Smooth muscle cell (in vitro differentiated cells): ENCODE measurements at regions not wholly inside any gene's neighbourhood (a gene's known extent, or its start where the extent isn't known, plus 50 kb on each side); places are given as distances from the start of the nearest gene placed in this dataset.

Experiments
- DNase-seq: peaks from one replicate; lab custom pipeline; 2025; ENCODE audit not compliant: unreplicated experiment; lab: John Stamatoyannopoulos, UW
- H2AFZ ChIP-seq: fragments of 200-600 bp; sonication (generic); 2 replicates; pipeline ENCODE4 v1.6.0; 2016; ENCODE audit warnings: antibody characterized with exemption, low read depth, mild to moderate bottlenecking
- H3F3A ChIP-seq: fragments of 200-600 bp; sonication (generic); 2 replicates; pipeline ENCODE4 v1.6.0; 2017; ENCODE audit warnings: antibody characterized with exemption, low read depth
- H3K27ac ChIP-seq: fragments of 200-600 bp; sonication (generic); 2 replicates; pipeline ENCODE4 v1.5.1; 2016; ENCODE audit warnings: low read depth, mild to moderate bottlenecking
- H3K27me3 ChIP-seq: fragments of 200-600 bp; sonication (generic); 2 replicates; pipeline ENCODE4 v1.6.1; 2016; ENCODE audit warnings: low read depth, mild to moderate bottlenecking
- H3K36me3 ChIP-seq: fragments of 200-600 bp; sonication (generic); 2 replicates; pipeline ENCODE4 v1.5.1; 2016; ENCODE audit warnings: low read depth
- H3K4me1 ChIP-seq: fragments of 200-600 bp; sonication (generic); 2 replicates; pipeline ENCODE4 v1.5.1; 2016; ENCODE audit warnings: low read depth
- H3K4me2 ChIP-seq: fragments of 200-600 bp; sonication (generic); 2 replicates; pipeline ENCODE4 v1.6.0; 2016; ENCODE audit warnings: mild to moderate bottlenecking
- H3K4me3 ChIP-seq: fragments of 200-600 bp; sonication (generic); 2 replicates; pipeline ENCODE4 v1.5.1; 2016; ENCODE audit warnings: mild to moderate bottlenecking
- H3K79me2 ChIP-seq: fragments of 200-600 bp; sonication (generic); 2 replicates; pipeline ENCODE4 v1.6.0; 2016; ENCODE audit warnings: low read depth, mild to moderate bottlenecking
- H3K9ac ChIP-seq: fragments of 200-600 bp; sonication (generic); 2 replicates; pipeline ENCODE4 v1.6.0; 2016; ENCODE audit warnings: low read depth
- H3K9me3 ChIP-seq: fragments of 200-600 bp; sonication (generic); replicated peaks from 2 replicates; pipeline ENCODE4 v1.5.1; 2016; ENCODE audit warnings: low read depth
- H4K20me1 ChIP-seq: fragments of 200-600 bp; sonication (generic); 2 replicates; pipeline ENCODE4 v1.6.0; 2016; ENCODE audit warnings: low read depth
- whole genome bisulfite sequencing: methylation state at CpG from one replicate; pipeline ENCODE4 v1.1.7; 2016; ENCODE audit warnings: low lambda C conversion rate; 5-methylcytosine and 5-hydroxymethylcytosine counted together
- TF ChIP-seq, protein P1 (sequence below): fragments of 200-600 bp; sonication (generic); IDR thresholded peaks from 2 replicates; pipeline ENCODE4 v1.5.1; 2017; ENCODE audit warnings: borderline replicate concordance, mild to moderate bottlenecking, antibody characterized with exemption; ENCODE audit not compliant: insufficient read depth, poor library complexity, severe bottlenecking

DNA sequence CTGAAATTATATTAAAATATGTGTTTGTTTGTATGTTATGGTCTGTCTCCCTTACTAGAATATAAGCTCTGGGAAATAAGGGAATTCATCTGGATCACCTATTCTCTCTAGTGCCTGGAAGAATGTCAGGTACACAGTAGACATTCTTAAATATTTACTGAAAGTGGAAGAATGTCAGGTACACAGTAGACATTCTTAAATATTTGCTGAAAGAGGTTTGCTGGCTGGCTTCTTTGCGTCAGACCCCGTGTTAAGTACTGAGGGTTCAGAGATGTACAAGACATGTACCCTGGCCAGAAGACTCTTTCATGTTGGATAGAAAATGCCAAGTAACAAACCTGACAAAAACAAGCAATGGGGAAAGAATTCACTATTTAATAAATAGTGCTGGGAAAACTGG, 199.1 kb downstream of the INSC start:
- H3K79me2 ChIP-seq = no peaks in the 10 kb centered on the region
- H3K4me1 ChIP-seq = no peaks in the 10 kb centered on the region
- 95% methylated on average over 2 of the region's 2 CpGs for WGBS

DNA sequence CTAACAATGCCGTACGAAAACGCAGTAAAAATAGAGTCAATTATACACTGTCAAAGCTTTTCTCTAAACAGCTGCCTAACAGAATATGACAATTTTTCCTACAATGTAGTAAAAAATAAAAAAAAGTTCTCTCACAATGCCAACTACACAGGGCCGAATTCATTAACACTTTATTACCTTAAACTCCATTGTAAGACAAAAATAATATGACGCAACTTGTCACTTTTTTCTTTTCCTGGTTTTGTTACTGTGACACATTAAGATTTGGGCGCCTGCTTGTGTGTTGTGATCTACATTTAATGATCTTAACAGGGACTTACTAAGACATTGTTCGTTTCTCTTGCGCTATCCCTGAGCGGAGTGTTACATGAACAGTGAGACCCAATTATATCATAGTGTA, 204.1 kb downstream of the INSC start:
- no peaks in the 10 kb centered on the region for H3K4me1 ChIP-seq
- H3F3A ChIP-seq = no peaks in the 10 kb centered on the region
- TF ChIP-seq, protein P1, sequence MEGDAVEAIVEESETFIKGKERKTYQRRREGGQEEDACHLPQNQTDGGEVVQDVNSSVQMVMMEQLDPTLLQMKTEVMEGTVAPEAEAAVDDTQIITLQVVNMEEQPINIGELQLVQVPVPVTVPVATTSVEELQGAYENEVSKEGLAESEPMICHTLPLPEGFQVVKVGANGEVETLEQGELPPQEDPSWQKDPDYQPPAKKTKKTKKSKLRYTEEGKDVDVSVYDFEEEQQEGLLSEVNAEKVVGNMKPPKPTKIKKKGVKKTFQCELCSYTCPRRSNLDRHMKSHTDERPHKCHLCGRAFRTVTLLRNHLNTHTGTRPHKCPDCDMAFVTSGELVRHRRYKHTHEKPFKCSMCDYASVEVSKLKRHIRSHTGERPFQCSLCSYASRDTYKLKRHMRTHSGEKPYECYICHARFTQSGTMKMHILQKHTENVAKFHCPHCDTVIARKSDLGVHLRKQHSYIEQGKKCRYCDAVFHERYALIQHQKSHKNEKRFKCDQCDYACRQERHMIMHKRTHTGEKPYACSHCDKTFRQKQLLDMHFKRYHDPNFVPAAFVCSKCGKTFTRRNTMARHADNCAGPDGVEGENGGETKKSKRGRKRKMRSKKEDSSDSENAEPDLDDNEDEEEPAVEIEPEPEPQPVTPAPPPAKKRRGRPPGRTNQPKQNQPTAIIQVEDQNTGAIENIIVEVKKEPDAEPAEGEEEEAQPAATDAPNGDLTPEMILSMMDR = no peak
- no peak overlapping the region for H3K27ac ChIP-seq
- no peaks in the 10 kb centered on the region for H4K20me1 ChIP-seq
- DNase-seq = no peak
- H3K27me3 ChIP-seq = no peaks in the 10 kb centered on the region
- H3K36me3 ChIP-seq = no peaks in the 10 kb centered on the region
- H3K79me2 ChIP-seq = no peaks in the 10 kb centered on the region
- no peak overlapping the region for H2AFZ ChIP-seq
- no peak overlapping the region for H3K4me2 ChIP-seq
- 96% methylated on average over 9 of the region's 9 CpGs for WGBS
- H3K4me3 ChIP-seq = no peak overlapping the region
- H3K9me3 ChIP-seq = no peaks in the 10 kb centered on the region
- no peak overlapping the region for H3K9ac ChIP-seq

More for the DNA sequence above, 199.1 kb downstream of the INSC start:
- H3K9me3 ChIP-seq = no peaks in the 10 kb centered on the region
- no peak overlapping the region for H3K27ac ChIP-seq
- H3K4me2 ChIP-seq = no peak overlapping the region
- H3K4me3 ChIP-seq = no peak overlapping the region
- no peaks in the 10 kb centered on the region for H3K36me3 ChIP-seq
- no peaks in the 10 kb centered on the region for H3K27me3 ChIP-seq
- TF ChIP-seq, protein P1 = no peak
- H3F3A ChIP-seq = no peaks in the 10 kb centered on the region
- no peak overlapping the region for H3K9ac ChIP-seq
- no peaks in the 10 kb centered on the region for H4K20me1 ChIP-seq
- DNase-seq = no peak
- no peak overlapping the region for H2AFZ ChIP-seq

- Histone ChIP-seq H2AFZ (no peak overlapping the region), H3K4me3 (no peak overlapping the region), H3K9ac (no peak overlapping the region), H3K27me3 (no peaks in the 10 kb centered on the region), H3K4me1 (no peaks in the 10 kb centered on the region), H4K20me1 (no peaks in the 10 kb centered on the region), H3K27ac (no peak overlapping the region), H3K4me2 (no peak overlapping the region), H3F3A (no peaks in the 10 kb centered on the region), H3K36me3 (no peaks in the 10 kb centered on the region), H3K9me3 (no peaks in the 10 kb centered on the region), H3K79me2 (no peaks in the 10 kb centered on the region)
- TF ChIP-seq, protein P1 = no peak
- WGBS = 89% methylated on average over 2 of the region's 2 CpGs
- DNase-seq = no peak
Measured at GRCh38 chr11:15326520-15326919, 211.8 kb downstream of the INSC start.

- H3K4me2 ChIP-seq = no peak overlapping the region
- H3K9ac ChIP-seq = no peak overlapping the region
- TF ChIP-seq, protein P1 = peak; percentile 81
- no peaks in the 10 kb centered on the region for H3F3A ChIP-seq
- no peak overlapping the region for H3K4me3 ChIP-seq
- H4K20me1 ChIP-seq = no peaks in the 10 kb centered on the region
- 39% methylated on average over 4 of the region's 4 CpGs for WGBS
- peak; percentile 27 for DNase-seq
- no peak overlapping the region for H3K27ac ChIP-seq
- no peaks in the 10 kb centered on the region for H3K36me3 ChIP-seq
- no peaks in the 10 kb centered on the region for H3K27me3 ChIP-seq
- H2AFZ ChIP-seq = no peak overlapping the region
- no peaks in the 10 kb centered on the region for H3K9me3 ChIP-seq
- no peaks in the 10 kb centered on the region for H3K4me1 ChIP-seq
- no peaks in the 10 kb centered on the region for H3K79me2 ChIP-seq
Measured at GRCh38 chr11:15327786-15328231, 213.1 kb downstream of the INSC start.
